ENCODE measurements at regions not wholly inside any gene's neighbourhood (a gene's known extent, or its start where the extent isn't known, plus 50 kb on each side); places are given as distances from the start of the nearest gene placed in this dataset.

DNA sequence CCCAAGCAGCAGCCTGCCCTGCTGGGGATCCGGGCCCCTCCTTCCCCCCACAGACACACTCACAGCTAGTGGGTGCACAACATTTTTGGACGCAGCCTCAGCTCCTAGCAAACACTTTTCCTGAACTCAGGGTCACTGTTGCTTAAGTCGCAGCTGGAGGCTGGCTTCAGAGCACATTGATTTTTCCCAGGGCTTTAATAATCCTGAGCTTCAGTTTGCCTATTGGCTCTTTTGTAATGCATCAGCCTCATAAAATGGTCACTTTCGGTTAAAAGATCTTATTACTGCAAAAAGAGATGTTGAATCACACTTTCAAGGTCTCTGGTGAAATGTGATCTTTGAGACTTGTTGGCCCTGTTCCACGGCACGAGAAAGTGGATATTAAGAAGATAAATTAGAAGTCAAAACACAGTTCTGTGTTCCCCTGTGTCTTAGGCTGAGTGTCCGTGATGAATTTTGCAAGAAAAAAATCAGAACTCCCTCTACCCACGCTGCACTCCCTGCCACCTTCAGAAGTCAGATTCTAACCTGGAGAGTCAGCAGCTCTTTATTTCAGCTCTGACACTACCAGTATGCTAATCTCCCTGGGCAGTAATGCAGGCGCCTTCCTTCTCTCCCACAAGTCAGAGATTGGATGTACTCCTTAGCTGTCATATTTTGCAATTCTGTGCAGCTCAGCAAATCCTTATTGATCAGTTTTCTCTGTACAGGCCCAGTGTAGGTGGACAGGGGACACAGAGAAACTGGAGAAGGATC, 158.2 kb upstream of the E2F8 start:
- no peak overlapping the region for H3K27ac ChIP-seq
- no peak overlapping the region for H3K4me3 ChIP-seq
- TF ChIP-seq, protein P1, sequence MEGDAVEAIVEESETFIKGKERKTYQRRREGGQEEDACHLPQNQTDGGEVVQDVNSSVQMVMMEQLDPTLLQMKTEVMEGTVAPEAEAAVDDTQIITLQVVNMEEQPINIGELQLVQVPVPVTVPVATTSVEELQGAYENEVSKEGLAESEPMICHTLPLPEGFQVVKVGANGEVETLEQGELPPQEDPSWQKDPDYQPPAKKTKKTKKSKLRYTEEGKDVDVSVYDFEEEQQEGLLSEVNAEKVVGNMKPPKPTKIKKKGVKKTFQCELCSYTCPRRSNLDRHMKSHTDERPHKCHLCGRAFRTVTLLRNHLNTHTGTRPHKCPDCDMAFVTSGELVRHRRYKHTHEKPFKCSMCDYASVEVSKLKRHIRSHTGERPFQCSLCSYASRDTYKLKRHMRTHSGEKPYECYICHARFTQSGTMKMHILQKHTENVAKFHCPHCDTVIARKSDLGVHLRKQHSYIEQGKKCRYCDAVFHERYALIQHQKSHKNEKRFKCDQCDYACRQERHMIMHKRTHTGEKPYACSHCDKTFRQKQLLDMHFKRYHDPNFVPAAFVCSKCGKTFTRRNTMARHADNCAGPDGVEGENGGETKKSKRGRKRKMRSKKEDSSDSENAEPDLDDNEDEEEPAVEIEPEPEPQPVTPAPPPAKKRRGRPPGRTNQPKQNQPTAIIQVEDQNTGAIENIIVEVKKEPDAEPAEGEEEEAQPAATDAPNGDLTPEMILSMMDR (IDR thresholded peaks at IDR 0.05): no peak
- DNase-seq: no peak
- peaks cover 4% of the 10 kb centered on the region for H3K4me1 ChIP-seq
- no peaks in the 10 kb centered on the region for H3K9me3 ChIP-seq
- intact Hi-C loops (cut with DNase I): no loop called here
- peak; percentile 49 for ATAC-seq
- no peaks in the 10 kb centered on the region for H3K36me3 ChIP-seq
- no peaks in the 10 kb centered on the region for H3K27me3 ChIP-seq

DNA sequence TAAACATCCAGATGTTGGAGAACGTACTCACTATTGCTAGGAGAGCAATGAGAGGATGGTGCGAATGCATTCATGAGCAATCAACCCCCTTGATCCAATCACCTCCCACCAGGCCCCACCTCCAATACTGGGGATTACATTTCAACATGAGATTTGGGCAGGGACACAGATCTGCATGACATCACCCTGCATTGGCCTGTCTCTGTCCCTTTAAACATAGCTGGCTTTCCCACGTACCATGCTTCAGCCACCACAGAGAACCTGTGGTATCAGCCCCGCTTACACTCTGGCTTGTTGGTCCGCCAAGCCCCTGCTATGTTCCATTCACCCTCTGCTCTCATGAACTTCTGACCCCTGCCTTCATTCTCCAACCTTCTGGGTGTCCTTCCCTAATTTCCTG, 157.5 kb upstream of the E2F8 start:
- Histone ChIP-seq H3K27me3 (no peaks in the 10 kb centered on the region), H3K9me3 (no peaks in the 10 kb centered on the region), H3K4me3 (no peak overlapping the region), H3K27ac (no peak overlapping the region), H3K4me1 (peaks cover 4% of the 10 kb centered on the region), H3K36me3 (no peaks in the 10 kb centered on the region)
- intact Hi-C loops (cut with DNase I): no loop called here
- DNase-seq (no peak), ATAC-seq (no peak)
- TF ChIP-seq, protein P1 (IDR thresholded peaks at IDR 0.05): no peak

DNA sequence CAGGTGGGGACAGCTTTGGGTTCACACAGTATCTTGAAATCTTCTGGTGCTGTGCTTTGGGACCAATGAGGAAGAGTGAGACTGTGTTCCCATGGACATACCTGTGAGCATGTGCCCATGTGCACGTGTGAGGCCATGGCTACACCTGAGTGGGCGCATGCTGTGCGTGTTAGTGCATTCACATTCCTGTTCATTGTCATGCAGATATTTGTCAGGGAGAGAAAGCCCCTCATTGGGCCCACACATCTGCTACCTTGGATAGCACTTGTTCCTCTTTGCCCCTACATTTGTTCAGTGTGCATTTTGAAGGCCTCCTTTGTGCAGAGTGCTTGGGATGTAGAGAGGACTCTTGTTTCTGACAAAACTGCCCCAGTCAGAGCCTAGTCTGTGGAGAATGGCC, 154.3 kb upstream of the E2F8 start:
- Histone ChIP-seq H3K36me3 (no peaks in the 10 kb centered on the region), H3K27me3 (no peaks in the 10 kb centered on the region), H3K4me1 (peaks cover 22% of the 10 kb centered on the region), H3K9me3 (no peaks in the 10 kb centered on the region), H3K4me3 (no peak overlapping the region), H3K27ac (no peak overlapping the region)
- TF ChIP-seq, protein P1 (IDR thresholded peaks at IDR 0.05): no peak
- no peak for DNase-seq
- intact Hi-C loops (cut with DNase I): no loop called here
- ATAC-seq: no peak

DNA sequence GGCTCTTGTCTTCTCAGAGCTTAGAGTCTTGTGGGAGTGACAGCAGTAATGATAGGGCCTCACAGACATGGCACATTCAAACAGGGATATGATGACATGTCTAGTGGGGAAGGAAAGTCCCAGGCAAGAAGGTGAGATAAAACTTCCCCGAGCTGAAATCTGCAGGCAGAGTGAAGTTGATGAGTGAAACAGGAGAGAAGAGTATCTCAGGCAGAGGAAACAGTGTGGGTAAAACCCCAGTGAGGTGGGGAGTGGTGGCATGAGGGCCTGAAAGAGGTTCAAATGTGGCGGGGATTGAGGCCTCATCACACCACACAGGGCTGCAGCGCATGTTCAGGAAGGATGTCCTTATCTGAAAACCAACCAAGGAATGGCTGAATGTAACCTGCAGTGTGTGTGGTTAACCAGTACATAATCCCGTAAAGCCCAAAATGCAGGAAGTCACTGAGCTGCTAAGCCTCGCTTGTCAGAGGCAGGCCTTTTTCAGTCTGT, 153.8 kb upstream of the E2F8 start:
- H3K9me3 ChIP-seq: no peaks in the 10 kb centered on the region
- H3K27me3 ChIP-seq: no peaks in the 10 kb centered on the region
- peaks cover 24% of the 10 kb centered on the region for H3K4me1 ChIP-seq
- ATAC-seq: no peak
- intact Hi-C loops (cut with DNase I): no loop called here
- DNase-seq: no peak
- no peaks in the 10 kb centered on the region for H3K36me3 ChIP-seq
- no peak overlapping the region for H3K27ac ChIP-seq
- TF ChIP-seq, protein P1 (IDR thresholded peaks at IDR 0.05): no peak
- no peak overlapping the region for H3K4me3 ChIP-seq

DNA sequence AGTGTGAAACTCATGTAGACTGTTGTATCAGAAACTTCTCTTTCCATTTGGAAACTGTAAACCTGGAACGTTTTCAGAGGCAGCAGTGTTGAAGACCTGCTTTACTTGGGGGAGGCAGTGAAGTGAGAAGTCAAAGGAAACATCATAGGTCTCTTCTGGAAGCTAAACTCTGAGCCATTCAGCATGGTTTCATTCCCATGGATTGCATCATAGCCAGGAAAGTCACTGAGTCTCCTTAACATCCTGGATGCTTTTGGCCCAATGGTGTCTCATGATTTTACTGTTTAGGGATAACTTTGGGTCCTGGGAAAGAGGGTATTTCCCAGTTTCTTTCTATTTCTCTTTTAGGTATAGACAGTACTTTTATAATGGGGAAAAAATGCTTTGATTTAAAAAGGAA, 153.2 kb upstream of the E2F8 start:
- TF ChIP-seq, protein P1 (IDR thresholded peaks at IDR 0.05): no peak
- Histone ChIP-seq H3K27ac (no peak overlapping the region), H3K4me3 (no peak overlapping the region), H3K27me3 (no peaks in the 10 kb centered on the region), H3K9me3 (no peaks in the 10 kb centered on the region), H3K4me1 (peaks cover 24% of the 10 kb centered on the region), H3K36me3 (no peaks in the 10 kb centered on the region)
- ATAC-seq: no peak
- no peak for DNase-seq
- intact Hi-C loops (cut with DNase I): no loop called here

All from upper lobe of right lung (tissue), 1 donor.